Neutrophil (primary cell): ENCODE measurements at regions not wholly inside any gene's neighbourhood (a gene's known extent, or its start where the extent isn't known, plus 50 kb on each side); places are given as distances from the start of the nearest gene placed in this dataset.

Experiments
- H3K27ac ChIP-seq: fragments of 200-600 bp; sonication (generic); 2 replicates; pipeline ENCODE4 v1.5.1; 2016; ENCODE audit warnings: mild to moderate bottlenecking, moderate library complexity
- H3K27me3 ChIP-seq: fragments of 200-600 bp; sonication (generic); 2 replicates; pipeline ENCODE4 v1.6.0; 2016; ENCODE audit warnings: mild to moderate bottlenecking
- H3K36me3 ChIP-seq: fragments of 200-600 bp; sonication (generic); 2 replicates; pipeline ENCODE4 v1.5.1; 2017
- H3K4me1 ChIP-seq, 2 experiments: fragments of 200-600 bp in 1 of 2; sonication (generic) in 1 of 2; 1 replicate in 1 of 2; 2 replicates in 1 of 2; pipeline versions ENCODE4 v1.5.1 to v1.6.1; 2013 to 2016; ENCODE audit warnings: low read depth in 1 of 2, low read length in 1 of 2, mild to moderate bottlenecking in 1 of 2, moderate library complexity in 1 of 2; ENCODE audit not compliant: control insufficient read depth in 1 of 2, insufficient read depth in 1 of 2
- H3K4me3 ChIP-seq, 2 experiments: fragments of 200-600 bp in 1 of 2; sonication (generic) in 1 of 2; 1 replicate in 1 of 2; 2 replicates in 1 of 2; pipeline ENCODE4 v1.5.1; 2013 to 2016; ENCODE audit warnings: low read depth in 1 of 2, low read length in 1 of 2, mild to moderate bottlenecking in 1 of 2, moderate library complexity in 1 of 2
- H3K9me3 ChIP-seq: fragments of 200-600 bp; sonication (generic); 2 replicates; pipeline ENCODE4 v1.5.1; 2016
- CTCF ChIP-seq: fragments of 200-600 bp; sonication (generic); IDR thresholded peaks from 2 replicates; pipeline ENCODE4 v1.5.1; 2016; ENCODE audit warnings: antibody characterized with exemption

GRCh38 chr2:17052001-17052400 lies 386.4 kb upstream of the CYRIA start:
- Histone ChIP-seq H3K27ac (no peak overlapping the region), H3K36me3 (no peaks in the 10 kb centered on the region), H3K4me3 (no peak overlapping the region), H3K27me3 (no peaks in the 10 kb centered on the region), H3K9me3 (no peaks in the 10 kb centered on the region), H3K4me1 (no peaks in the 10 kb centered on the region)
- no peak for TF ChIP-seq CTCF

GRCh38 chr2:17051538-17051937 lies 385.9 kb upstream of the CYRIA start:
- Histone ChIP-seq H3K27ac (no peak overlapping the region), H3K4me1 (no peaks in the 10 kb centered on the region), H3K36me3 (no peaks in the 10 kb centered on the region), H3K9me3 (no peaks in the 10 kb centered on the region), H3K4me3 (no peak overlapping the region), H3K27me3 (no peaks in the 10 kb centered on the region)
- TF ChIP-seq CTCF: no peak

- Histone ChIP-seq H3K27ac (no peak overlapping the region), H3K4me1 (no peaks in the 10 kb centered on the region), H3K27me3 (no peaks in the 10 kb centered on the region), H3K36me3 (no peaks in the 10 kb centered on the region), H3K4me3 (no peak overlapping the region), H3K9me3 (no peaks in the 10 kb centered on the region)
- no peak for TF ChIP-seq CTCF
Observed at GRCh38 chr2:17043173-17043572, 377.5 kb upstream of the CYRIA start.

GRCh38 chr2:17036361-17036760 lies 370.7 kb upstream of the CYRIA start:
- TF ChIP-seq CTCF: no peak
- Histone ChIP-seq H3K27ac (no peak overlapping the region), H3K36me3 (no peaks in the 10 kb centered on the region), H3K4me3 (no peak overlapping the region), H3K4me1 (no peaks in the 10 kb centered on the region), H3K9me3 (no peaks in the 10 kb centered on the region), H3K27me3 (no peaks in the 10 kb centered on the region)

GRCh38 chr2:17035010-17035409 lies 369.4 kb upstream of the CYRIA start:
- Histone ChIP-seq H3K9me3 (no peaks in the 10 kb centered on the region), H3K4me1 (no peaks in the 10 kb centered on the region), H3K27ac (no peak overlapping the region), H3K27me3 (no peaks in the 10 kb centered on the region), H3K4me3 (no peak overlapping the region), H3K36me3 (no peaks in the 10 kb centered on the region)
- no peak for TF ChIP-seq CTCF

GRCh38 chr2:17030047-17030446 lies 364.4 kb upstream of the CYRIA start:
- Histone ChIP-seq H3K27ac (no peak overlapping the region), H3K36me3 (no peaks in the 10 kb centered on the region), H3K4me1 (no peaks in the 10 kb centered on the region), H3K4me3 (no peak overlapping the region), H3K9me3 (no peaks in the 10 kb centered on the region), H3K27me3 (no peaks in the 10 kb centered on the region)
- TF ChIP-seq CTCF: no peak
